GM19351 (cell line): ENCODE measurements at regions not wholly inside any gene's neighbourhood (a gene's known extent, or its start where the extent isn't known, plus 50 kb on each side); places are given as distances from the start of the nearest gene placed in this dataset.

Experiments used
- ATAC-seq: cut with Tn5 transposase; IDR thresholded peaks from one replicate; pipeline ENCODE4 v1.9.1; 2021; ENCODE audit warnings: mild to moderate bottlenecking, moderate library complexity; ENCODE audit not compliant: unreplicated experiment

DNA sequence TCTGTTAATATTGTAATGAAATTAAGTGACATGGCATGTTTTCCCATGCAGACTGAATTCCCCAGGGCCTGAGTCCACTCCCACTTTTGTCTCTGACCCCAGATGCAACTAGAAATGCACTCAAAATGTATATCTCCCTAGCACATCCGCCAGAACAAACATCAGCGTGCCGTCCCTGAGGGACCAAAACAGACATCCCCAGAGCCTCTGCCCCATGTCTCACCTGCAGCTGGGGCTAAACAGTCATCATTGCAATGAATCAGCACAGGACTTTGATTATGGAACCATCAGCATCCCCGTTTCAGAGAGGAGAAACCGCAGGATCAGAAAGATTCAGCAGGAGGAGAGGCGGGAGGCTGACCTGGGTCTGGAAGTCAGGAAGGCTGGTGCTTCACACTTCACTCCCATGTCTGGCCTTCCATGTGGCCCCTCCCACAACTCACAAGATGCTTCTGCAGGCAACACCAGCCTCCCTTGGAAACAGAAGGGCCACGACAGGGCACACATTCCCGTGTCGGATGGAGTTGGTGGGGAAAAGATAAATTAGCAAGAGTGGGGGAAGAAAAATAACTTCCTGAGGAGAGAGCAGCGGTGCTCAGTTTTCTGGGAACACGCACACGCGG is 130.6 kb upstream of the VSTM2B start:
- no peak for ATAC-seq

DNA sequence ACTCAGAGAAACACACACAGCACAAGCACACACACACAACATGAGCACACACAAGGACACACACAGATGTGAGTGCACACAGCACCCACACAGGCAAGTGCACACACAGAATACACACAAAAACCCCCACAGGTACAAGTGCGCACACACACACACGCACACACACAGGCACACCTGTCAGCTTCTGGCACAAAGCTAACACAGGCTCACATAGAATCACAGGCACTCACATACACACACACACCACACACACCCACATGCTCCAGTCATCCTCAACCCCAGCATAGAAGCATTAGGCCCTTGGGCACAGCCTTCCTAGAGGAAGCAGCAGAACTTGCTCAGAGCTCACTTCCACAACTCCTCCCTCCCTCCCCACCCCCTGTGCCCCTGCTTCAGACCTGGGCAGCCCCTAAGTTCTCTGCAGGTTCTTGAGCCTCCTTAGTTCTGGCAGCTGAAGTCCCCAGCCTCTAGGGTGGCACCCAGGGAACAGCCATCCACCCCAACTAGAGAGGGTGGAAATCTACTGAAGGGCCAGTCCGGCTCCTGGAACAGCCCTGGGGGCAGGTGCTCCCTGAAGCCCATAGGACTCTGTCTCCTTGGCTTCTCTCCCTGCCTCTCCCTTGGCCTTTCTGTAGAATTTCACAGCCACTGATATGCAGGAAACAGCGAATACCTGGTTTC is 129.9 kb upstream of the VSTM2B start:
- ATAC-seq, result no peak

DNA sequence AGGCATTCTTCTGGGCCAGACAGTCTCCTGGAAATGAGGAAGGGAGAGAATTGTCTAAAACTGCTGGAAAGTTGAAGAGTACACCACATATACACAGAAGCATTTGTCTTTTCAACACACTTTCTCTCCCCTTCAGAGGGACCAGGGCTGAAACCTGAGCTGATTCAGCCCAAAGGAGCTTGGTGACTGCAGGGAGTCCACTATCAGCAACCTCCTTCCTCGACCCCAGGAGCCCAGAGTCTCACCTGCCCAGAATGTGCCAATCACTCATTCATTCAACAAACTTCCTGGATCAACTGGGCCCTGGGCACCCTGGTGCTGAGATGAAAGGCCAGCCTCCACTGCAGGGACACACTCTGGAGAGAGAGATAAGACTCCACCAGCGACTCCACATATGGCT is 128.9 kb upstream of the VSTM2B start:
- ATAC-seq, result no peak

DNA sequence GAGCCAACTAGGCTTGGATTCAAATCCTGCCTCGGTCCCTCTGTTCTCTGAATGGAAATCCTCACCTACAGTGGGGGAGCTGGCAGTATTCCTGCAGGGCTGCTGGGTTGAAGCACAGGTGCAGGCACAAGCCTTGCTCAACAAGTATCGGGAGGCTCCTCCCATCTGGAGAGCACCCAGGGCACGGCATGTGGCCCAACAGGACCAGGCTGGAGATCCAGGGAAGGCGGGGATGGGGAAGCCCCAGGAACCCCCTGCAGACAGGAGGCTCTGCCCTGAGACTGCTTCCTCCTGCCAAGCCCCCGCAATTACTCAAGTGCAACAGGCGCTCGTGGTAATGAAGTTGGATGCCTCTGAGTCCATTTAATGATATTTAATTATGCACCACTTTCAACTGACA is 128.0 kb upstream of the VSTM2B start:
- ATAC-seq, result no peak

DNA sequence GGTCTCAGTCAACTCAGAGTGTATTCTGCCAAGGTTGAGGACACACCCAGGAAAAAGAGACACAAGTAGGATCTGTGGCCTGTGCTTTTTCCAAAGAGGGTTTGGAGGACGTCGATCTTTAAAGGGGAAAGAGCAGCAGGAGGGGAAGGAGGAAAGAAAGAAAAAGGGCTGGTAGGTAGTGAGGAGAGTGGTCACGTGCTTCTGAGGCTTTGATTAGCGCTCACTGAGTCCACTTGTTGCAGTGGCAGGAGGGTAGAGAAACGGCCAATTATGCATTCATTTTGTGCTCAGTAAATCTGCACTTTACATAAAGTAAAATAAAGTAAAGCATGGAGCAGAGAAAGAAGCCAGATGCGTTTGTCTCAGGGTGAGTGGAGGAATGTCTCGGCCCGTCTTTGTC is 126.0 kb upstream of the VSTM2B start:
- ATAC-seq, result no peak

DNA sequence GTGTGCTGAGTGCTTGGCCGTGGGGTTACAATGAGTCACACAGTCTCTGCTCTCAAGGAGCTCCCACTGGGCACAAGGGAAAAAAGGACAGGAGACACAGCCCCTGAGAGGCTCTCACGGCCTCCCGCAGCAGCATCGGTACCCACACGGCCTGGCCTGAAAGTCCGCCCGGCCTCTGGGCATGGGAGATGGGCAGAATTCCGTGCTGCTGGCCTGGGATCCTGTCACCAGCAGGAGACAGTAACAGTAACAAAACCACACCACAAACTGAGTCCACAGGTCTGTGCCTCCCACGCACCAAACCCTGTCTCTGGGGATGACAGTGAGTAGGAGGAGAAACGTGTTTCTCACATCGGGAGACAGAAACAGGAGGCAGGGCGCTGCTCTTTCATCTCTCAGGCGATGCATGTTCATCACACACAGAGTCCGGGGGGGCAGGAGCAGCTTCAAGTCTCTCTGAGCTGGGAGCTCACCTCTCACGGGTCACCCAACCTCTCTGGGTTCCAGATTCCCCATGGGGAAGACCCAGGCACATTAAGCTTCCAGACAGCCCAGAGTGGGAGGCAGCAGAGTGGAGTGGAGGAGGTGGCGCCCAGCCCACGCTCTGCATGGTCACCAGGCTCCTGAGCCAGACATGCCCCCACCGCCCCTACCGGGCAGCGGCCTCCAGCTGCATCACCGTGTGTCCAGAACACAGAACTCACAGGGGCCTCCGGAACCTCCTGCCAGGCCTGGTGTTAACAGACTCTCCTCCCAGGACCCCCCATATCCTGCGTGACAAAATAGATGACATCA is 124.7 kb upstream of the VSTM2B start:
- ATAC-seq, result no peak

DNA sequence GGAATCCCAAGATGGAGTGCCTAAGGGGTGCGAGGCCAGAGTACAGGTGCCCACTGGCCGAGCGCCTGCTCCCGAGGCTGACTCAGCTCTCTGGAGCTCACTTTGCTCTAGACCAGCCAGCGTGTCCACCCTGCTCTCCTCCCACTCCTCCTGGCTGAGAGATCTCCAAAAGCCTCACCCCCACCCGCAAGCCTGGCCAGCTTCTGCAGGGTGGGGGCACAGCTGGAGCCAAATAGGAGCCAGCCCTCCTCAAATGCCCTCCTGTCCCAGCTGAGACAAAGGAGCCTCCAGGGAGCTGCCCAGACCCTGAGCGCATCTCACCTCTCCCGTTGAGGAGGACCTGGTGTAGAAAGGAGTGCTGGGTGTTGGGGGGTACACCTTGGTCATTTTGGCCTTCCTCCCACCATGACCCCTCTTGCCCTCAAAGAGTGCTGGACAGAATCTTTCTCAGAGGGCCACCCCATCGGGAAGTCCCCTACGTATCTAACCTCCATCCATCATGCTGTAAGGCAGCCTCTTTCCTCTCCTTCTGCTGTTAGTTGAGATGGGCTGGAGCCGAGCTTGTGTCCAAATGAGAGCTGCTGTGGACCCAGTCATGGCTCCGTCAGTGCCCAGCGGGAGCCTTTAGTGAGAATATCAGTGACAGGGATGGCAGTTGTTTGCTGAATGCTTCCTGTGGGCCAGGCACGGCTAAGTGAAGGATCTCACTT is 123.9 kb upstream of the VSTM2B start:
- no peak for ATAC-seq

DNA sequence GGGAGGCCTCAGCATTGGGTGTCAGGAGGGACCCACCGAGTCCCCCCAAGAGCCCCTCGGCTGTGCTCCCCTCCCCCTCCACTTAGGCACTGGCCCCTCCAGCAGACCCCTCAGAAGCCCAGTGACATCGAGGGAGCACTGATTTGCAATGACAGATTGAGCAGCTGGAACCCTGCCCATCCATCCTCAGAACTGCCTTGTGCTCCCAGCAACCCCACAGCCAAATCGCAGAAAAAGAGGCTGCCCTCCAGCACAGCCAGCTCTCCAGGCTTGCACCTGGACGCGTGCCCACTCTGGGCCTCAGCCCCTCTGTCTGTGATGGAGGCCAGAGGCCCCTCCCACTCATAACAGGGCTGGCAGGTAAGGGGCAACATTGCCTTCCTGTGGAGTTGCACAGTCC is 123.2 kb upstream of the VSTM2B start:
- no peak for ATAC-seq

DNA sequence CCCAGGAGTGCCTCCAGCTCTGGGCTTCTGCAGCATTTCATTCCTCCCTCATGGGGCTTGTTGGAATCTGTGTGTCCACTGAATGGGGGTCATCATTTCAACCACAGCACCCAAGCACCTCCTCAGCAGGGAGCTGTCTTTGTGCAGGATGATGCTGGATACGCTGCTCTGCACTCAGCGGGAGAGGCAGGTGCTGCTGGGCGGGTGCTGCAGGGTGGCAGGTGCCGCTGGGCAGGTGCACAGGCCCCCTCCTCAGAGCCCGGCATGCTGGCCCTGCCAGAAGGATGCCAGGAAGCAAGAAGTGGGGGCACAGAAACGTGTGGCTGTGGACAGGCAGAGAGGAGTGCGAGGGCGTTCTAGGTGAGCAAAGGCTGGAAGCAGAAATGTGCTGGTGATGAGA is 121.8 kb upstream of the VSTM2B start:
- no peak for ATAC-seq

DNA sequence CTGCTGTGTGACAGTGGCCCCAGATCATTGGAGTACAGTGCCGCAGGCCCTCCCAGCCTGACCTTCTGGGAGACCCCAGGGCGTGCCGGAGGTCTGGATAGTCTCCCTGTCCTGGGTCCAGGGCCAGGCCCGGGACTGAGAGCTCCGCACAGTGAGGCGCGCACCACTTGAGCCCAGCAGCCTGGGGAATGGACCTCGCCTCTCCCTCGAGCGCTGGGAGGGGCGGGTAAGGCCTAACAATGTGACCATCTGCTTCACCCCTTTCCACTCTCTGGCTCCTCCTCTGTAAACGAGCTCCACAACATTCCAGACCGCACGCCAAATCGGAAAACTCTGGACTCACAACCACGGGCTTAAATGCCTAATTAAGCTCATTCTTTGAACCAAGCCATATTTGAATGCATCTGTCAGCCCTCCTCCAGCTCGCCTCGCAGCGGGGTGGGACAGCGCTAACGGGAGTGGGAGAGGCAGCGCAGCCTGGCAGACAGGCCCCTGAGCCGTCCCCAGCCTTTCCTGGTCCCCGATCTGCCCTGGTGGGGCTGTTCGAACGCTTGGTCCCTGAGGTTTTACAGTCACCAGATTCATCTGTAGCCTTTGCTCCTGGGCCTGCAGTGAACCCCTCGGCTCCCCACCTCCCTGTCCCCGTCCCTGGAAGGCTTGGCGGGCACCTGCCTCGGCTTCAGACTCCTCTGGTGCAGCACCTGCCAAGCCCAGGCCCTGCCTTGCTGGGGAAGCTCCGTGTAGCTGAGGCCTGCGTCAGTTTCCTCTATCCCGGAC is 120.7 kb upstream of the VSTM2B start:
- no peak for ATAC-seq

DNA sequence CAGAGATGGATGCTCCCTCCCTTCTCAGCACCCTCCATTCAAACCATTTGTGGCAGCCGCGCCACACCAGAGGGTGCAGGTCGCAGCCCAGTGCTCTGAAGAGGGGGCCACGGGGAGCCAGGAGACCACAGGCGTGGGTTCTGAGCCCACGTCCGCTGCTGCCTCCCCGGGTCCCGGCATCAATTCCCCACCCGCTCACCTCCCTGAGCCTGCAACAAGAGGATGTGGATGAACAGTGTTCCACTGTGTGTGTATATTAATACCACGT is 120.1 kb upstream of the VSTM2B start:
- no peak for ATAC-seq

DNA sequence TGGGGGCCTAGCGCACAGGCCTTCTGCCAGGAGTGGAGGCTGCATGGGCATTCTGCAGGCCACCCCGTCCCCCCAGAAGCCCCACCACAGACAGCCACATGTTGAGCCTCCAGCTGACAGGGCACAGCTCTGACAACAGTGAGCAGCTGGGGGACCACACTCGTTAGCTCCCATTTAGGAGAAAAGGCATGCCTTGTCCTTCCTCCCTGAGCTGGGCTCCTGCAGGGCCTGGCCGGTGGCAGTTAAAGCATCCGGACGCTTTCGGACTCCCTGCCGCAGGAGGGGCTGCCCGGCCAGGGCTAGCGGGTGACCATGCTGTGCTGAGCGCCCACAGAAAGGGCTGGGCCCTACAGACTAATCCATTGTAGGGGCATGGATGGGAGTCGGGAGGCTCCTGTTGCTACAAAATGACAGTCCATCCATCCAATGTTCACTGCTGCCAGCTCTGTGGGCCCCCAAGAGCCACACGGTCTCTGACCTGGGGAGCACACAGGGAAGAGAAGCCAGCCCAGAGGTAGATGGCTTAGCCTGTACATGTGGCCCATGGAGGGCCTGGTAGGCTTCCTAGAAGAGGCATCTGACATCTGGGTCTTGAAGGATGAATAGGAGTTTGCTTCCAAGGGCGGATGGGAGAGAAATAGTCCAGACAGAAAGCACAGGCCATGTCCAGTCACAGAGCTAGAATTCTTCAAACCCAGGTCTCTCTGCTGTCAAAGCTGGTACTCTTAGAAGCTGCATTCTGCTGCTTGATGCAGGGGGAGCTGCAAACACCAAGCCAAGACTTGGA is 116.5 kb upstream of the VSTM2B start:
- ATAC-seq, result no peak

DNA sequence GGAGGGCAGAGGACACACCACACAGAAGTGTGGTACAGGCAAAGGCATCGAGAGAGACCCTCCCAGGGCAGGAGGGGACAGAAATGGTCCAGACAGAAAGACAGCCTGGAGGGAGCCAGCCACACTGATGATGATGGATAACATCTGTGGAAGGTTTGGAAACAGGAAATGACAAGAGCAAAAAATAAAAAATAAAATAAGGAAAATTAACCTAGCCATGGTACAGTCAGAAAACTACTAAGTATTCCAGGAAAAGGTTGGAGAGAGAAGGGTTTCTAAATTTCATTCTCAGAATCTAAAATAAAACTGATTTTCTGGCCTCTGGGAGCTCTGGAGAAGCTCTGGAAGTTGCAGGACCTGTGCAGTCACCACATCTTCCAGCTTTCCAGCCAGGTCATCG is 115.2 kb upstream of the VSTM2B start:
- no peak for ATAC-seq

DNA sequence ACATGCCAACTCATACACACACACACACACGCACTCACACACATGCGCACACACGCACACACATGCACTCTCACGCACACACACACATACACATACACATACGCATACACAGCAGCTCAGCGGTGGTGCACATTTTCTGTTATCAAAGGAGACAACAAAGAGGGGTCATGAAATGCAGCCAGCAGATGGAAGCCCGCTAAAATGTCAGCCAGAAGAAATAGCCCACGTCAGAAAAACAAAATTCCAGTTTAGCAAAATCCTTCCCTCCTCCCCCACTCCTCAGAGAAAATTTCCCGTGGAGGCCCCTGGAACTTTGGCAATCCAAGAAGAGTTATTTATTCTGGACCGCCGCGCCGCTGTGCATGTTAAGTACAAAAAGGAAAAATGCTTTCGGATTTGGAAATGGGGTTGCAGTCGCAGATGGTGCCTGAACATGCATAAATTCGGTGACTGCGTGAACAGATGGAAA is 114.6 kb upstream of the VSTM2B start:
- no peak for ATAC-seq

DNA sequence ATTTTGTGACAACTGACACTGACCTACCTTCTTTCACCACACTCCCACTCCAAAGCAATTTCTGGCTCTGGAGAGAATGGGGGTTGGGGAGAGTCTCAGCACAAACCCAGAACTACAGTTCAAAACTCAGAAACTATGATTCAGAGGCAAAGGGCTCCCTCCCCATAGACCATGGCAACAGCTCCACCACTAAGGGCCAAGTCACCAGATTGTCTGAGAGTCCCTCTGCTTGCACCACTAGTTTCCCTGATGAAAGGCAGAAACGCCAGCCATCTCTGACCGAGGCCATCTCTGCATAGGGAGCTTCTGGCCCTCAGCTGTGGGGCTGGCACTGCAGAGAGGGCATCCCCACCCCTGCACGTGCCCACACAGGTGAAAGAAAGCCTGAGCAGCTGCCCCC is 112.4 kb upstream of the VSTM2B start:
- ATAC-seq, result no peak

DNA sequence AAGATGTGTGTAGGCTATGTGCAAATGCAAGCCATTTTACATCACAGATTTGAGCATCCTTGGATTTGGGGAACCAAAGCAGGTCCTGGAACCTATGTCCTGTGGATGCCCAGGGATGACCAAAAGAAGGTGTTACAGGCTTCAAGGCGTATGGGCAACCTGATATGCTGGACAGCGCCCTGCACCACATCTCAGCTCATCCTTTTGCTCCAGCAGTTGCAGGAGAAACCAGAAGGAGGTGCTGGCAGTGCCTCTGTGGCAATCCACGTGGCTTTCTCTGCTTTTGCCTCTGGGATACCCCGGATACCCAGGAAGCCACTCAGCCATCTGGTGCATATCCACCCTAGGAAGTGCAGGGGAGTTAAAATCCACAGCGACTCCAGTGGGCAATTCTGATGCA is 110.3 kb upstream of the VSTM2B start:
- ATAC-seq, result no peak

DNA sequence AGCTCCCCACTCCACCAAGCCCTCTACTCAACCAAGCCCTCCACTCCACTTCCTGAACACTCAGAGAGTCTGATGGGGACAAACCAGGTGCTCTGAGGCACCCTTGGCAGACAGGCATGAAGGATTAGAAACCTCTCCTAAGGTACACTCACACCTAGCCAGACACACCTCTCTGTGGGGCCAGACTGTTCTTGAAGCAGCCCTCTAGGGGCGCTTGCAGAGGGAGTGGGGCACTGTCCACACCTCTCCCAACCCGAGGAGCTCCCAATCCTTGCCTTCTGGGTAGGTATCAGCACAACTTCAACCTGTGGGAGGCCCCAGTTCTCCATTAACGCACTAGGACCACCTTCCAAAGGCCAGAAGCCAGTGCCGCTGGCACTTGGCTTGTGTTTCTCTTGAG is 108.7 kb upstream of the VSTM2B start:
- ATAC-seq, result no peak

DNA sequence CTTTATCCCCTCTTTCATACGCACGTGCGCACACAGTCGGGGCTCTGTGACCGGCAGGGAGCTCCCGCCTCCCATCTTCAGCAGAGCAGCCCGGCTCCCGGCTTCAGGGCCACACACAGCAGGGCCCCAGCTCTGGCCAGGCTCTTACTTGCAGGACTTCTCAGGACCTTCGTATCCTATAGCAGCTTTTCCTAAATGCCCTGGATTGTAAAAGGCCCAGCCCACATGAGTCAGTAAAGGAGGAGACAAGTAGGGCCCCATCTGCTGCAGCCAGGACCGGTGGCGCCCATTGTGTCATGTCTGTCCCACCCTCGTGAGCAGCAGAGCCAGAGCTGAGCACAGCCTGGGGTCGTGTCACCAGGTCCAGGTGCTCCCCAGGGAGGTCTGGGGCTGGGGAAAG is 107.6 kb upstream of the VSTM2B start:
- ATAC-seq, result no peak

DNA sequence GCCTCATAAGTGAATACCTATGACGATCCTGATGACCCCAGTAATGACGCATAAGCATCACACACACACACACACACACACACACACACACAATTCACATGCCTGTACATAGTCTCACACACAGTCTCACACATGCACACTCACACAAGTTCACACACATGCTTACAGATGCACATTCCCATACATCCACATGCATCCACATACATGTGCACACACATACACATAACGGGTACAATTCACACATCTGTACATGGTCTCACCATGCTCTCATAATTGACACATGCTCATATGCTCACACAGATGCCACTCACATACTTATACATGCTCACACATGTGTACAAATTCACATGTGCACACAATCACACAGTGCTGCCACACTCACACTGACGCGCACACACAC is 105.7 kb upstream of the VSTM2B start:
- ATAC-seq, result no peak

DNA sequence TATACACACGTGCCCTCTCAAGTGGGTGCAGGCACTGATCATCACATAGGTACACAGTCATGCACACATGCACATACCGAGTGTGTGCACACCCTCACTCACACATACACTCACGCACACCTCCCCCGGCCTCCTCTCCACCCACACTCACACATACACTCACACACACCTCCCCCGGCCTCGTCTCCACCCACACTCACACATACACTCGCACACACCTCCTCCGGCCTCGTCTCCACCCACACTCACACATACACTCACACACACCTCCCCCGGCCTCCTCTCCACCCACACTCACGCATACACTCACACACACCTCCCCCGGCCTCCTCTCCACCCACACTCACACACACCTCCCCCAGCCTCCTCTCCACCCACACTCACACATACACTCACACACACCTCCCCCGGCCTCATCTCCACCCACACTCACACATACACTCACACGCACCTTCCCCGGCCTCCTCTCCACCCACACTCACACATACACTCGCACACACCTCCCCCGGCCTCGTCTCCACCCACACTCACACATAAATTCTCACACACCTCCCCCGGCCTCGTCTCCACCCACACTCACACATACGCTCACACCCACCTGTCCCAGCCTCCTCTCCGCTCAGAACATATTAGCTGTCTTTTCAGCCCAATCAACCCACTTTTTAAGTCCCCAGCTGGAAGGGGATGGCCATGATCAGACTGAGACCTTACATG is 105.2 kb upstream of the VSTM2B start:
- ATAC-seq, result no peak
